Activated T-cell treated with anti-CD3 and anti-CD28 coated beads, Interleukin-2, amount 50 U/mL, for 72 hours (primary cell): ENCODE measurements at regions not wholly inside any gene's neighbourhood (a gene's known extent, or its start where the extent isn't known, plus 50 kb on each side); places are given as distances from the start of the nearest gene placed in this dataset.

Source experiments
- ATAC-seq, 2 donors: fragments of 150-1000 bp; cut with Tn5 transposase; replicated peaks in 1 of 2; 2 replicates each; pipeline ENCODE4 v1.10.0; 2021; ENCODE audit warnings: moderate library complexity in 2 of 2, mild to moderate bottlenecking in 1 of 2
- DNase-seq, 2 donors: peaks; one replicate each; pipeline ENCODE4 v3.0.0; 2021 to 2022; ENCODE audit warnings: mixed read lengths in 1 of 2
- H3K27ac Mint-ChIP-seq: one replicate; pipeline ENCODE4 v1.8.0; 2022; ENCODE audit warnings: mild to moderate bottlenecking, moderate library complexity, mixed read lengths
- H3K27me3 Mint-ChIP-seq: one replicate; pipeline ENCODE4 v1.8.0; 2022; ENCODE audit warnings: low read depth, mixed read lengths
- H3K36me3 Mint-ChIP-seq, 2 donors: one replicate each; pipeline ENCODE4 v1.8.0; 2022; ENCODE audit warnings: mixed read lengths in 2 of 2, mild to moderate bottlenecking in 1 of 2; ENCODE audit not compliant: insufficient read depth in 2 of 2
- H3K4me1 Mint-ChIP-seq: one replicate; pipeline ENCODE4 v1.8.0; 2022; ENCODE audit warnings: low read depth, mixed read lengths
- H3K4me3 Mint-ChIP-seq, 2 donors: one replicate each; pipeline ENCODE4 v1.8.0; 2022; ENCODE audit warnings: mild to moderate bottlenecking in 2 of 2, mixed read lengths in 2 of 2, moderate library complexity in 2 of 2
- H3K9me3 Mint-ChIP-seq, 2 donors: one replicate each; pipeline ENCODE4 v1.8.0; 2022; ENCODE audit warnings: mixed read lengths in 2 of 2

DNA sequence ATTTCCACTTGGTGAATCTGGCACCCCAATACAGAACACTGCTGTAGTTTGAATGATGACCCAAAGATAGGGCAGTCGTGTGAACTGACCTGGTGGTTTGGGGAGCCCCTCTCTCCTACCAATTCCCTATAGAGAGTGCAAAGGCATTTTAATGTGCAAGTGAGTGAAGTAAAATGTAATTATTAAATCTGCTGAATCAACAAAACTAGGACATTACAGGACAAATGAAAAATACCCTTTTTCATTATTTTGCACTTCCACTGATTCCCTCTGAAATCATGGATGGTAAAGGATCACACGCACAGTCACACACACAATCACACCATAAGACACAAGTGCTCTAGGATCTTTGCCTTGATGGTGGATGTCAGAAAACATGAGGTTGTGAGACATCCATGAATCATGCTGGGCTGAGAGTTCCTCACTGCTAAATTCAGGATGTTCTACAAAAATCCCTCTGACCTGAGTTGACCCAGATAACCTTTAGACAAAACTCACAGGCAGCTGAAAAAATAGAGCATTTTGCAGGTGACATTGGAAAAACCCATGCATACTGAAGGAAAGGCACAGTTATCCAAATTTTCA is 197.4 kb downstream of the FBXO15 start:
- ATAC-seq (no peak), DNase-seq (no peak)
- peaks cover 0 to 1% of the 10 kb centered on the region in 2 donors for H3K9me3 Mint-ChIP-seq
- no peak overlapping the region for H3K4me3 Mint-ChIP-seq
- no peaks in the 10 kb centered on the region for H3K36me3 Mint-ChIP-seq
- H3K27me3 Mint-ChIP-seq, result peaks cover 10% of the 10 kb centered on the region
- no peak overlapping the region for H3K27ac Mint-ChIP-seq
- no peaks in the 10 kb centered on the region for H3K4me1 Mint-ChIP-seq

- Mint-ChIP-seq H3K4me1 (no peaks in the 10 kb centered on the region), H3K4me3 (no peak overlapping the region), H3K36me3 (no peaks in the 10 kb centered on the region), H3K27ac (no peak overlapping the region), H3K27me3 (peaks cover 10% of the 10 kb centered on the region), H3K9me3 (peaks cover 0 to 1% of the 10 kb centered on the region in 2 donors)
- ATAC-seq (no peak), DNase-seq (no peak)
These were observed 199.1 kb downstream of the FBXO15 start for GRCh38 chr18:73948497-73948896.

DNA sequence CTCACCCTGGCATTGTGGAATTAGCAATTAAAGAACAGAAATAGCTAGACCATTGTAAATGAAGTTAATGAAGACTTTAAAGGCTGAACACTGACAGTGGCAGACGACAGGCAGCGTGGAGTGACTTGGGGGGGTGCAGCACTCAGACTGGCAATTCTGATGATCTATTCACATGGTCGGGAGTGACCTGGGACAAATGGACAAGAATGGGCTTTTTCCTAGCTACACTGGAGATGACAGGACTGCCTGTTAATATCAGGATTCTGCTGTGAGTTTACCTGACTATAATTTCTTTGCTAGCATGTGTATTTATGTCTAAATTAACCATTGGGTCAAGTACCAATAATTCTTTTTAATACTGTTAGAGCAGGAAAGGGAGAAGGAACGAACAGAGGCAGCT is 199.6 kb downstream of the FBXO15 start:
- ATAC-seq, result no peak

DNA sequence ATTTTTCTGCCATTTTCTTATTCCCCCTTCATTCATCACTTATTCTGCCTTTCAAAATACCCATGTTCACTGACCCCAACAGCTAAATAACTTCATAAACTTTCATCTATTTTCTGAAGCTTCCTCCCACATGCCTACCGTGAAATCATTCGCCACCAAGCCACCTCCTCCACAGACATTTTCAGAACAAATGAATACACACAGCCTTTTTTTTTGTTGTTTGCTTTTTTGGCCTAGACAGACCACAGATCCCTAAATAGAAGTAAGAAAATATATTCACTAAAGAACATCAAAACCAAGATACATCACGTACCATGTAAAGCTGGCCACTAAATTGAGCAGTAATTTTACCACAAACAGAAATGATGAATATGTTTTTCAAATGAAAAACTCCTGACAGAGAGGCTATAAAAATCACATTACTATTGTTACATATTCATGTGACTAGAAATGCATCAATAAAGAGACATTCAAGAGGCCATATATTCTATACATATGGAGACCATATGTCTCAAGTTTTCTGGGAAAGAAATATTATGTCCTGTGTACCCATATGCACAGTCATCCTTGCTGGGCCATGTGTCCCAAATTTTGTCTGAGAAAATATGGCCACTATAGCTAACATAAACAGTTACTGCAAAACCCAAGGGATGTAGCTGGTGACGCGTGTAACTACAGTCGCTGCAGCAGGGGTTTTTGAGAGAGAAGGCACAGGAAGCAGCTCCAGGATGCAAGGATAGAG is 200.3 kb downstream of the FBXO15 start:
- Mint-ChIP-seq H3K27me3 (peaks cover 10% of the 10 kb centered on the region), H3K4me1 (no peaks in the 10 kb centered on the region), H3K36me3 (no peaks in the 10 kb centered on the region), H3K9me3 (peaks cover 0 to 1% of the 10 kb centered on the region in 2 donors), H3K4me3 (no peak overlapping the region), H3K27ac (no peak overlapping the region)
- ATAC-seq, result no peak
- DNase-seq, result no peak

More for the DNA sequence above, 199.6 kb downstream of the FBXO15 start:
- H3K36me3 Mint-ChIP-seq, result no peaks in the 10 kb centered on the region
- no peak overlapping the region for H3K27ac Mint-ChIP-seq
- no peak for DNase-seq
- H3K27me3 Mint-ChIP-seq, result peaks cover 10% of the 10 kb centered on the region
- H3K9me3 Mint-ChIP-seq, result peaks cover 0 to 1% of the 10 kb centered on the region in 2 donors
- no peak overlapping the region for H3K4me3 Mint-ChIP-seq
- no peaks in the 10 kb centered on the region for H3K4me1 Mint-ChIP-seq

- Mint-ChIP-seq H3K4me3 (no peak overlapping the region), H3K36me3 (no peaks in the 10 kb centered on the region)
- ATAC-seq, result peak in 1 of 2 donors; percentile 15
These were observed 202.4 kb downstream of the FBXO15 start for GRCh38 chr18:73945130-73945792.

DNA sequence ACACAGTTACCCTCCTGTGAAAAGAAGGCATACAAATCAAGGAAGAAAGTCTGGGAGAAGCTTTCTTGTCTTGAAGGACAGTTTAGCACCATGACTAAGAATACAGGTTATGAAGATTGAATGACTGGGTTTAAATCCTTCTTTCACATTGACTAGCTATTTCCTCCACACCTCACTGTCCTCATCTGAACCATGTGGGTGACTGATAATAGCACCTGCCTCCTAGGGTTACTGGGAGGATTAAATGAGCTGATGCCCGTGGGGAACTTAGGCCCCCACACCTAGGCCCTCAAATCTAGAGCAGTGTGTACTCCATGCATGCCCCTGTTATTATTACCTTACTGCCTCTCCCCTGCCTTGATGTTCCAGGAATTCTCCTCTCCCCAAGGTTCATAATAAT is 202.9 kb downstream of the FBXO15 start:
- no peak overlapping the region for H3K4me3 Mint-ChIP-seq
- H3K36me3 Mint-ChIP-seq, result no peaks in the 10 kb centered on the region
- no peak overlapping the region for H3K27ac Mint-ChIP-seq
- DNase-seq, result no peak
- H3K4me1 Mint-ChIP-seq, result no peaks in the 10 kb centered on the region
- peaks cover 0 to 1% of the 10 kb centered on the region in 2 donors for H3K9me3 Mint-ChIP-seq
- peak; percentile 44 to 45 for ATAC-seq
- H3K27me3 Mint-ChIP-seq, result peaks cover 10% of the 10 kb centered on the region

More at GRCh38 chr18:73945130-73945792, 202.4 kb downstream of the FBXO15 start:
- no peak for DNase-seq
- peaks cover 10% of the 10 kb centered on the region for H3K27me3 Mint-ChIP-seq
- H3K9me3 Mint-ChIP-seq, result peaks cover 0 to 1% of the 10 kb centered on the region in 2 donors
- no peak overlapping the region for H3K27ac Mint-ChIP-seq
- no peaks in the 10 kb centered on the region for H3K4me1 Mint-ChIP-seq

GRCh38 chr18:73943763-73944162 is 203.9 kb downstream of the FBXO15 start:
- Mint-ChIP-seq H3K4me1 (no peaks in the 10 kb centered on the region), H3K9me3 (no peaks in the 10 kb centered on the region), H3K36me3 (no peaks in the 10 kb centered on the region), H3K27ac (no peak overlapping the region), H3K4me3 (no peak overlapping the region), H3K27me3 (peaks cover 10% of the 10 kb centered on the region)
- ATAC-seq (no peak), DNase-seq (no peak)

- H3K27ac Mint-ChIP-seq, result no peak overlapping the region
These were observed 204.7 kb downstream of the FBXO15 start for GRCh38 chr18:73942956-73943355.

GRCh38 chr18:73942081-73942625 is 205.5 kb downstream of the FBXO15 start:
- no peaks in the 10 kb centered on the region for H3K9me3 Mint-ChIP-seq
- no peak for DNase-seq
- no peak overlapping the region for H3K4me3 Mint-ChIP-seq
- H3K4me1 Mint-ChIP-seq, result no peaks in the 10 kb centered on the region
- H3K27ac Mint-ChIP-seq, result no peak overlapping the region
- H3K36me3 Mint-ChIP-seq, result no peaks in the 10 kb centered on the region
- H3K27me3 Mint-ChIP-seq, result no peaks in the 10 kb centered on the region
- ATAC-seq, result no peak

More at GRCh38 chr18:73942956-73943355, 204.7 kb downstream of the FBXO15 start:
- ATAC-seq (no peak), DNase-seq (no peak)
- peaks cover 6% of the 10 kb centered on the region for H3K27me3 Mint-ChIP-seq
- no peaks in the 10 kb centered on the region for H3K4me1 Mint-ChIP-seq
- H3K4me3 Mint-ChIP-seq, result no peak overlapping the region
- H3K36me3 Mint-ChIP-seq, result no peaks in the 10 kb centered on the region
- H3K9me3 Mint-ChIP-seq, result no peaks in the 10 kb centered on the region

GRCh38 chr18:73940721-73941120 is 206.9 kb downstream of the FBXO15 start:
- Mint-ChIP-seq H3K9me3 (no peaks in the 10 kb centered on the region), H3K27me3 (no peaks in the 10 kb centered on the region), H3K27ac (no peak overlapping the region), H3K4me3 (no peak overlapping the region), H3K36me3 (no peaks in the 10 kb centered on the region), H3K4me1 (no peaks in the 10 kb centered on the region)
- DNase-seq, result no peak
- no peak for ATAC-seq

DNA sequence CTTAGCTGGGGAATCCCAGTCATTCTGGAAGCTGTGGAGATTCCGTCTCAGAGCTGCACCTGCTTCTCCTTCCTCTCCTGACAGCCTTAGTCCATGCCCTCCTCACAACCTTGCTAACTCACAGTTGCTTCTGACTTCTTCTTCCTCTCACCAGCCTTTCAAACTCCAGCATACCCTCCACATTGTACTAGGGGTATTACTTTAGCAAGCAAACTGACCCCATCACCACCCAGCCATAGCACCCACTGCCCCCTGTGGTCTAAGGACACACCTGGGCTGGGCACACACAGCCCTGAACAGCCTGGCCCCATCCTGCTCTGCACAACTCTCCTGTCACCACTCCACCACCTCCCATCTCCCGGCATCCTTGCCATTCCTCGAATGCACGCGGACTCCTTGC is 208.2 kb downstream of the FBXO15 start:
- H3K36me3 Mint-ChIP-seq, result no peaks in the 10 kb centered on the region
- H3K4me1 Mint-ChIP-seq, result no peaks in the 10 kb centered on the region
- no peak for ATAC-seq
- no peak overlapping the region for H3K27ac Mint-ChIP-seq
- no peaks in the 10 kb centered on the region for H3K27me3 Mint-ChIP-seq
- no peaks in the 10 kb centered on the region for H3K9me3 Mint-ChIP-seq
- no peak overlapping the region for H3K4me3 Mint-ChIP-seq
- no peak for DNase-seq

DNA sequence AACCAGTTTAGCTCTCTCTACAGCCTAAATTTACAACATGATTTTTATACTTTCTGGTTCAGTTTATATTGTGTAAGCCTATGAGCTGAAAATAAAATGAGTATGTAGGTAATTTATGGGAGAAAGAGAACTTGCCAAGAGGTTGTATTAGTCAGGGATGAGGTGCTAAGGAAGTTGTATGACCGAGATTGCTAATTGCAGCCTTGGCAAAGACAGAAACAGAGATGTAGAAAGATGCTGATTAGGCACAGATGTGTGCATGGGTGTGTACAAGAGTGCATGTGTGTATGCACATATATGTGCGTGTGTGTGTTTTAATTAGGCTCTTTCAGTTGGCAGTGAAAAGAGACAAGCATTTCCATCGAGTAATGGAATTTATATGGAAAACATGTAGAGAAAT is 213.9 kb downstream of the FBXO15 start:
- ATAC-seq, result no peak
- Mint-ChIP-seq H3K9me3 (no peaks in the 10 kb centered on the region), H3K27me3 (no peaks in the 10 kb centered on the region), H3K36me3 (no peaks in the 10 kb centered on the region), H3K27ac (no peak overlapping the region), H3K4me3 (no peak overlapping the region), H3K4me1 (no peaks in the 10 kb centered on the region)
- DNase-seq, result no peak

DNA sequence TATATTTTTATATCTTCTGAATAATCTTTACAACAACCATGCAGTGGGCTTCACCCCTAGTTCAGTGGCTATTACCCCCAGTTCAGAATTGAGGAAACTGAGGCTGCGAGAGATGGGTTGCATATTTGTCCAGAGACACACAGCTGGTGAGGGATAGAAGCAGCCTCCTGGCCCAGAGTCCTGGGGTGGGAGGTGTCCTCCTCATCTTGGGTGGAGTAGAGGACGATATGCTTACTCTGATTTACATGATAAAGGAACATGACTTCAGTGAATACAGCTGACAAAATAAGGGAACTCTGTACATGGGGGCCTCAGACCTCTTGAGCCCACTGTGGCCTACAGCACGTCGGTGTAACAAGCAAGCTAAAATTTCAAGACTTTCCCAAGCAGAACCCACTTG is 214.7 kb downstream of the FBXO15 start:
- Mint-ChIP-seq H3K4me1 (no peaks in the 10 kb centered on the region), H3K4me3 (no peak overlapping the region), H3K27ac (no peak overlapping the region), H3K9me3 (no peaks in the 10 kb centered on the region), H3K36me3 (no peaks in the 10 kb centered on the region), H3K27me3 (no peaks in the 10 kb centered on the region)
- DNase-seq, result no peak
- ATAC-seq, result no peak
